Activated CD8-positive, alpha-beta memory T cell treated with anti-CD3 and anti-CD28 coated beads, Interleukin-2, amount 10 ng/mL, durations not matched to agents 7 days and 5 days (primary cell): ENCODE measurements at regions not wholly inside any gene's neighbourhood (a gene's known extent, or its start where the extent isn't known, plus 50 kb on each side); places are given as distances from the start of the nearest gene placed in this dataset.

Experiments
- ATAC-seq: fragments of 150-1000 bp; cut with Tn5 transposase; one replicate; pipeline ENCODE4 v1.10.0; 2021; ENCODE audit warnings: moderate library complexity
- CTCF ChIA-PET: fragments of 350-600 bp; sonication (Branson Sonifier 250); formaldehyde crosslinking; loops from one replicate; lab custom pipeline; 2021; ENCODE audit warnings: antibody characterized with exemption; lab: Charles Lee
- DNase-seq: peaks from one replicate; pipeline ENCODE4 v3.0.0-alpha.2; 2020
- H3K27ac Mint-ChIP-seq: one replicate; pipeline ENCODE4 v1.8.0; 2021; ENCODE audit warnings: mild to moderate bottlenecking, mixed read lengths
- H3K27me3 Mint-ChIP-seq: one replicate; pipeline ENCODE4 v1.8.0; 2021; ENCODE audit warnings: mixed read lengths
- H3K36me3 Mint-ChIP-seq: one replicate; pipeline ENCODE4 v1.8.0; 2021; ENCODE audit warnings: mild to moderate bottlenecking, mixed read lengths
- H3K4me1 Mint-ChIP-seq: one replicate; pipeline ENCODE4 v1.8.0; 2021; ENCODE audit warnings: mixed read lengths
- H3K4me3 Mint-ChIP-seq: one replicate; pipeline ENCODE4 v1.8.0; 2021; ENCODE audit warnings: mild to moderate bottlenecking, moderate library complexity, mixed read lengths
- H3K9me3 Mint-ChIP-seq: one replicate; pipeline ENCODE4 v1.8.0; 2022; ENCODE audit warnings: low read depth, mixed read lengths

- Mint-ChIP-seq H3K4me3 (no peak overlapping the region), H3K9me3 (no peaks in the 10 kb centered on the region), H3K4me1 (no peaks in the 10 kb centered on the region), H3K27ac (no peak overlapping the region), H3K36me3 (no peaks in the 10 kb centered on the region), H3K27me3 (no peaks in the 10 kb centered on the region)
- DNase-seq (no peak), ATAC-seq (no peak)
- CTCF ChIA-PET, result no interaction called here
These were observed 359.9 kb upstream of the XYLT1 start for GRCh38 chr16:17830651-17831050.

GRCh38 chr16:17829811-17830210, 359.1 kb upstream of the XYLT1 start:
- ATAC-seq, result no peak

GRCh38 chr16:17828012-17828411, 357.3 kb upstream of the XYLT1 start:
- Mint-ChIP-seq H3K27me3 (no peaks in the 10 kb centered on the region), H3K4me3 (no peak overlapping the region), H3K9me3 (no peaks in the 10 kb centered on the region), H3K27ac (no peak overlapping the region), H3K4me1 (no peaks in the 10 kb centered on the region), H3K36me3 (no peaks in the 10 kb centered on the region)
- CTCF ChIA-PET, result no interaction called here
- no peak for DNase-seq
- ATAC-seq, result no peak

More at GRCh38 chr16:17829811-17830210, 359.1 kb upstream of the XYLT1 start:
- no peaks in the 10 kb centered on the region for H3K9me3 Mint-ChIP-seq
- CTCF ChIA-PET, result no interaction called here
- DNase-seq, result no peak
- H3K27me3 Mint-ChIP-seq, result no peaks in the 10 kb centered on the region
- H3K36me3 Mint-ChIP-seq, result no peaks in the 10 kb centered on the region
- H3K4me1 Mint-ChIP-seq, result no peaks in the 10 kb centered on the region
- no peak overlapping the region for H3K27ac Mint-ChIP-seq
- no peak overlapping the region for H3K4me3 Mint-ChIP-seq

GRCh38 chr16:17827313-17827712, 356.6 kb upstream of the XYLT1 start:
- H3K27me3 Mint-ChIP-seq, result no peaks in the 10 kb centered on the region
- H3K9me3 Mint-ChIP-seq, result no peaks in the 10 kb centered on the region
- no peak for DNase-seq
- CTCF ChIA-PET, result no interaction called here
- ATAC-seq, result no peak
- no peak overlapping the region for H3K27ac Mint-ChIP-seq
- no peak overlapping the region for H3K4me3 Mint-ChIP-seq
- H3K36me3 Mint-ChIP-seq, result no peaks in the 10 kb centered on the region
- H3K4me1 Mint-ChIP-seq, result no peaks in the 10 kb centered on the region

GRCh38 chr16:17817943-17818342, 347.2 kb upstream of the XYLT1 start:
- H3K9me3 Mint-ChIP-seq, result peaks cover 8% of the 10 kb centered on the region
- H3K27ac Mint-ChIP-seq, result no peak overlapping the region
- no peak for DNase-seq
- no peak overlapping the region for H3K4me3 Mint-ChIP-seq
- no peaks in the 10 kb centered on the region for H3K36me3 Mint-ChIP-seq
- H3K27me3 Mint-ChIP-seq, result no peaks in the 10 kb centered on the region
- CTCF ChIA-PET, result no interaction called here
- no peak for ATAC-seq
- H3K4me1 Mint-ChIP-seq, result no peaks in the 10 kb centered on the region

- CTCF ChIA-PET, result no interaction called here
- ATAC-seq (no peak), DNase-seq (no peak)
- no peak overlapping the region for H3K4me3 Mint-ChIP-seq
- H3K27me3 Mint-ChIP-seq, result no peaks in the 10 kb centered on the region
- H3K9me3 Mint-ChIP-seq, result peaks cover 8% of the 10 kb centered on the region
- H3K36me3 Mint-ChIP-seq, result no peaks in the 10 kb centered on the region
- H3K4me1 Mint-ChIP-seq, result no peaks in the 10 kb centered on the region
- H3K27ac Mint-ChIP-seq, result no peak overlapping the region
These were observed 346.5 kb upstream of the XYLT1 start for GRCh38 chr16:17817260-17817659.

- no peak for ATAC-seq
- DNase-seq, result no peak
- CTCF ChIA-PET, result no interaction called here
- H3K4me1 Mint-ChIP-seq, result no peaks in the 10 kb centered on the region
- H3K27ac Mint-ChIP-seq, result no peak overlapping the region
- no peak overlapping the region for H3K4me3 Mint-ChIP-seq
- H3K36me3 Mint-ChIP-seq, result no peaks in the 10 kb centered on the region
- H3K9me3 Mint-ChIP-seq, result peaks cover 8% of the 10 kb centered on the region
- H3K27me3 Mint-ChIP-seq, result peaks cover 2% of the 10 kb centered on the region
These were observed 342.0 kb upstream of the XYLT1 start for GRCh38 chr16:17812771-17813170.

GRCh38 chr16:17804857-17805256, 334.1 kb upstream of the XYLT1 start:
- no peak overlapping the region for H3K4me3 Mint-ChIP-seq
- ATAC-seq (no peak), DNase-seq (no peak)
- peaks cover 8% of the 10 kb centered on the region for H3K27me3 Mint-ChIP-seq
- CTCF ChIA-PET, result no interaction called here
- H3K27ac Mint-ChIP-seq, result no peak overlapping the region
- H3K9me3 Mint-ChIP-seq, result no peaks in the 10 kb centered on the region
- H3K4me1 Mint-ChIP-seq, result no peaks in the 10 kb centered on the region
- H3K36me3 Mint-ChIP-seq, result no peaks in the 10 kb centered on the region

GRCh38 chr16:17803625-17804410, 333.1 kb upstream of the XYLT1 start:
- no peaks in the 10 kb centered on the region for H3K4me1 Mint-ChIP-seq
- H3K9me3 Mint-ChIP-seq, result no peaks in the 10 kb centered on the region
- CTCF ChIA-PET, result interaction anchor here (0.7 kb wide), 1 partner anchor 327 kb away, joined by 3 read pairs; no protein-coding TSS in a partner anchor
- no peak overlapping the region for H3K27ac Mint-ChIP-seq
- ATAC-seq (no peak), DNase-seq (no peak)
- H3K4me3 Mint-ChIP-seq, result no peak overlapping the region
- no peaks in the 10 kb centered on the region for H3K36me3 Mint-ChIP-seq
- H3K27me3 Mint-ChIP-seq, result peaks cover 6% of the 10 kb centered on the region

GRCh38 chr16:17802571-17802970, 331.8 kb upstream of the XYLT1 start:
- no peaks in the 10 kb centered on the region for H3K4me1 Mint-ChIP-seq
- H3K27ac Mint-ChIP-seq, result no peak overlapping the region
- CTCF ChIA-PET, result no interaction called here
- peaks cover 6% of the 10 kb centered on the region for H3K27me3 Mint-ChIP-seq
- ATAC-seq (no peak), DNase-seq (no peak)
- H3K9me3 Mint-ChIP-seq, result no peaks in the 10 kb centered on the region
- no peaks in the 10 kb centered on the region for H3K36me3 Mint-ChIP-seq
- no peak overlapping the region for H3K4me3 Mint-ChIP-seq

GRCh38 chr16:17801068-17801467, 330.3 kb upstream of the XYLT1 start:
- Mint-ChIP-seq H3K9me3 (no peaks in the 10 kb centered on the region), H3K27me3 (peaks cover 5% of the 10 kb centered on the region), H3K4me3 (no peak overlapping the region), H3K4me1 (no peaks in the 10 kb centered on the region), H3K27ac (no peak overlapping the region), H3K36me3 (no peaks in the 10 kb centered on the region)
- ATAC-seq, result no peak
- CTCF ChIA-PET, result no interaction called here
- no peak for DNase-seq

GRCh38 chr16:17798716-17799115, 328.0 kb upstream of the XYLT1 start:
- Mint-ChIP-seq H3K27me3 (peaks cover 2% of the 10 kb centered on the region), H3K27ac (no peak overlapping the region), H3K36me3 (no peaks in the 10 kb centered on the region), H3K4me3 (no peak overlapping the region), H3K4me1 (no peaks in the 10 kb centered on the region), H3K9me3 (no peaks in the 10 kb centered on the region)
- DNase-seq (no peak), ATAC-seq (no peak)
- CTCF ChIA-PET, result no interaction called here

- Mint-ChIP-seq H3K4me1 (no peaks in the 10 kb centered on the region), H3K36me3 (no peaks in the 10 kb centered on the region), H3K4me3 (no peak overlapping the region), H3K9me3 (no peaks in the 10 kb centered on the region), H3K27me3 (no peaks in the 10 kb centered on the region), H3K27ac (no peak overlapping the region)
- DNase-seq (no peak), ATAC-seq (no peak)
- CTCF ChIA-PET, result interaction anchor here (1.0 kb wide), 1 partner anchor 52 kb away, joined by 3 read pairs; no protein-coding TSS in a partner anchor
These were observed 322.6 kb upstream of the XYLT1 start for GRCh38 chr16:17793354-17793753.

GRCh38 chr16:17784073-17784472, 313.3 kb upstream of the XYLT1 start:
- Mint-ChIP-seq H3K36me3 (no peaks in the 10 kb centered on the region), H3K27ac (no peak overlapping the region), H3K27me3 (no peaks in the 10 kb centered on the region), H3K4me3 (no peak overlapping the region), H3K9me3 (no peaks in the 10 kb centered on the region), H3K4me1 (no peaks in the 10 kb centered on the region)
- ATAC-seq (no peak), DNase-seq (no peak)
- CTCF ChIA-PET, result no interaction called here
